Gastroesophageal sphincter (tissue), 3 donors: ENCODE measurements at regions not wholly inside any gene's neighbourhood (a gene's known extent, or its start where the extent isn't known, plus 50 kb on each side); places are given as distances from the start of the nearest gene placed in this dataset.

Source experiments
- CTCF ChIP-seq, 4 experiments: fragments of 200-600 bp in 2 of 4; fragments of 450-650 bp in 2 of 4; sonication (generic) in 1 of 4; IDR thresholded peaks; one replicate each; pipeline ENCODE4 v1.5.1; 2017 to 2019; ENCODE audit warnings: antibody characterized with exemption in 4 of 4, mild to moderate bottlenecking in 2 of 4, moderate library complexity in 2 of 4
- EP300 ChIP-seq: sonication (generic); formaldehyde crosslinking; IDR thresholded peaks from one replicate; pipeline ENCODE4 v1.6.1; 2017; ENCODE audit warnings: antibody characterized with exemption, mild to moderate bottlenecking
- POLR2AphosphoS5 ChIP-seq: sonication (generic); formaldehyde crosslinking; IDR thresholded peaks from one replicate; pipeline ENCODE4 v1.6.1; 2017; ENCODE audit warnings: antibody characterized with exemption

- TF ChIP-seq EP300 = no peak
- no peak for TF ChIP-seq CTCF (IDR thresholded peaks at IDR 0.05)
- TF ChIP-seq POLR2AphosphoS5 = no peak
Observed at GRCh38 chr9:136609838-136610311, 52.8 kb upstream of the EGFL7 start.
